T-helper 17 cell (primary cell): ENCODE measurements at regions not wholly inside any gene's neighbourhood (a gene's known extent, or its start where the extent isn't known, plus 50 kb on each side); places are given as distances from the start of the nearest gene placed in this dataset.

Source experiments
- ATAC-seq: fragments of 150-1000 bp; cut with Tn5 transposase; 2 replicates; pipeline ENCODE4 v1.10.0; 2021; ENCODE audit warnings: mild to moderate bottlenecking, moderate library complexity
- DNase-seq, 3 donors: peaks; one replicate each; pipeline versions ENCODE4 v3.0.0 to v3.0.0-alpha.2; 2020 to 2021
- H3K9me3 ChIP-seq: one replicate; pipeline ENCODE4 v1.7.0; 2013; ENCODE audit warnings: low read length, mild to moderate bottlenecking; ENCODE audit not compliant: control insufficient read depth, poor library complexity, severe bottlenecking
- H3K27ac Mint-ChIP-seq: one replicate; pipeline ENCODE4 v1.8.0; 2022; ENCODE audit warnings: mild to moderate bottlenecking, moderate library complexity, mixed read lengths
- H3K27me3 Mint-ChIP-seq: one replicate; pipeline ENCODE4 v1.8.0; 2022; ENCODE audit warnings: mixed read lengths
- H3K36me3 Mint-ChIP-seq: one replicate; pipeline ENCODE4 v1.8.0; 2022; ENCODE audit warnings: low read depth, mixed read lengths
- H3K4me1 Mint-ChIP-seq: one replicate; pipeline ENCODE4 v1.8.0; 2022; ENCODE audit warnings: mild to moderate bottlenecking, mixed read lengths
- H3K4me3 Mint-ChIP-seq: one replicate; pipeline ENCODE4 v1.8.0; 2022; ENCODE audit warnings: mild to moderate bottlenecking, moderate library complexity, mixed read lengths

GRCh38 chr10:31754803-31755624 lies 173.6 kb downstream of the ARHGAP12 start:
- DNase-seq (no peak), ATAC-seq (no peak)
- Mint-ChIP-seq H3K27ac (no peak overlapping the region), H3K4me3 (no peak overlapping the region), H3K27me3 (no peaks in the 10 kb centered on the region), H3K4me1 (peaks cover 4% of the 10 kb centered on the region), H3K36me3 (no peaks in the 10 kb centered on the region)
- H3K9me3 ChIP-seq: no peaks in the 10 kb centered on the region

- no peaks in the 10 kb centered on the region for H3K27me3 Mint-ChIP-seq
These were observed 174.9 kb downstream of the ARHGAP12 start for GRCh38 chr10:31753681-31754080.

GRCh38 chr10:31752170-31752569 lies 176.5 kb downstream of the ARHGAP12 start:
- Mint-ChIP-seq H3K4me1 (no peaks in the 10 kb centered on the region), H3K36me3 (no peaks in the 10 kb centered on the region)
- ATAC-seq: no peak

More at GRCh38 chr10:31753681-31754080, 174.9 kb downstream of the ARHGAP12 start:
- ATAC-seq (no peak), DNase-seq (no peak)
- H3K4me3 Mint-ChIP-seq: no peak overlapping the region
- no peak overlapping the region for H3K27ac Mint-ChIP-seq
- H3K4me1 Mint-ChIP-seq: no peaks in the 10 kb centered on the region
- H3K9me3 ChIP-seq: no peaks in the 10 kb centered on the region
- H3K36me3 Mint-ChIP-seq: no peaks in the 10 kb centered on the region

GRCh38 chr10:31751738-31752080 lies 176.9 kb downstream of the ARHGAP12 start:
- ATAC-seq: no peak
- no peaks in the 10 kb centered on the region for H3K9me3 ChIP-seq
- H3K27ac Mint-ChIP-seq: peak overlapping the region; percentile 78
- no peaks in the 10 kb centered on the region for H3K27me3 Mint-ChIP-seq
- no peaks in the 10 kb centered on the region for H3K4me1 Mint-ChIP-seq
- H3K36me3 Mint-ChIP-seq: no peaks in the 10 kb centered on the region
- no peak for DNase-seq
- H3K4me3 Mint-ChIP-seq: no peak overlapping the region

More at GRCh38 chr10:31752170-31752569, 176.5 kb downstream of the ARHGAP12 start:
- H3K9me3 ChIP-seq: no peaks in the 10 kb centered on the region
- no peaks in the 10 kb centered on the region for H3K27me3 Mint-ChIP-seq
- no peak for DNase-seq
- peak overlapping the region; percentile 78 for H3K27ac Mint-ChIP-seq
- H3K4me3 Mint-ChIP-seq: no peak overlapping the region

- peak; percentile 40 for ATAC-seq
- no peaks in the 10 kb centered on the region for H3K9me3 ChIP-seq
- Mint-ChIP-seq H3K36me3 (no peaks in the 10 kb centered on the region), H3K27ac (no peak overlapping the region), H3K4me3 (no peak overlapping the region), H3K4me1 (no peaks in the 10 kb centered on the region), H3K27me3 (no peaks in the 10 kb centered on the region)
- DNase-seq: no peak
These were observed 177.4 kb downstream of the ARHGAP12 start for GRCh38 chr10:31751051-31751737.

- Mint-ChIP-seq H3K27ac (no peak overlapping the region), H3K27me3 (no peaks in the 10 kb centered on the region)
- DNase-seq: no peak
These were observed 178.4 kb downstream of the ARHGAP12 start for GRCh38 chr10:31749981-31750840.

GRCh38 chr10:31749301-31749700 lies 179.3 kb downstream of the ARHGAP12 start:
- Mint-ChIP-seq H3K27me3 (no peaks in the 10 kb centered on the region), H3K36me3 (no peaks in the 10 kb centered on the region), H3K4me3 (no peak overlapping the region)

More at GRCh38 chr10:31749981-31750840, 178.4 kb downstream of the ARHGAP12 start:
- no peaks in the 10 kb centered on the region for H3K36me3 Mint-ChIP-seq
- ATAC-seq: no peak
- H3K4me1 Mint-ChIP-seq: peaks cover 3% of the 10 kb centered on the region
- no peaks in the 10 kb centered on the region for H3K9me3 ChIP-seq
- no peak overlapping the region for H3K4me3 Mint-ChIP-seq

GRCh38 chr10:31745612-31746376 lies 182.8 kb downstream of the ARHGAP12 start:
- H3K27me3 Mint-ChIP-seq: no peaks in the 10 kb centered on the region
- no peaks in the 10 kb centered on the region for H3K36me3 Mint-ChIP-seq
- DNase-seq (no peak), ATAC-seq (peak; percentile 45)
- no peak overlapping the region for H3K4me3 Mint-ChIP-seq
- H3K9me3 ChIP-seq: no peaks in the 10 kb centered on the region
- peaks cover 3% of the 10 kb centered on the region for H3K4me1 Mint-ChIP-seq
- H3K27ac Mint-ChIP-seq: no peak overlapping the region

More at GRCh38 chr10:31749301-31749700, 179.3 kb downstream of the ARHGAP12 start:
- ATAC-seq (no peak), DNase-seq (no peak)
- Mint-ChIP-seq H3K27ac (no peak overlapping the region), H3K4me1 (peaks cover 3% of the 10 kb centered on the region)
- H3K9me3 ChIP-seq: no peaks in the 10 kb centered on the region

GRCh38 chr10:31744025-31744424 lies 184.6 kb downstream of the ARHGAP12 start:
- no peak overlapping the region for H3K4me3 Mint-ChIP-seq
- DNase-seq (no peak), ATAC-seq (no peak)
- H3K36me3 Mint-ChIP-seq: no peaks in the 10 kb centered on the region
- no peaks in the 10 kb centered on the region for H3K9me3 ChIP-seq
- H3K4me1 Mint-ChIP-seq: peaks cover 3% of the 10 kb centered on the region
- H3K27ac Mint-ChIP-seq: no peak overlapping the region
- H3K27me3 Mint-ChIP-seq: no peaks in the 10 kb centered on the region

- peaks cover 3% of the 10 kb centered on the region for H3K4me1 Mint-ChIP-seq
- no peak overlapping the region for H3K4me3 Mint-ChIP-seq
- no peaks in the 10 kb centered on the region for H3K27me3 Mint-ChIP-seq
- DNase-seq: no peak
- ATAC-seq: no peak
- H3K9me3 ChIP-seq: no peaks in the 10 kb centered on the region
- no peaks in the 10 kb centered on the region for H3K36me3 Mint-ChIP-seq
- H3K27ac Mint-ChIP-seq: no peak overlapping the region
These were observed 186.4 kb downstream of the ARHGAP12 start for GRCh38 chr10:31742255-31742654.

GRCh38 chr10:31741473-31741872 lies 187.2 kb downstream of the ARHGAP12 start:
- Mint-ChIP-seq H3K27ac (no peak overlapping the region), H3K4me3 (no peak overlapping the region), H3K27me3 (no peaks in the 10 kb centered on the region), H3K36me3 (no peaks in the 10 kb centered on the region), H3K4me1 (peaks cover 3% of the 10 kb centered on the region)
- DNase-seq: no peak
- no peak for ATAC-seq
- H3K9me3 ChIP-seq: no peaks in the 10 kb centered on the region

- Mint-ChIP-seq H3K4me3 (no peak overlapping the region), H3K4me1 (no peaks in the 10 kb centered on the region), H3K36me3 (peaks cover 3% of the 10 kb centered on the region), H3K27me3 (no peaks in the 10 kb centered on the region), H3K27ac (no peak overlapping the region)
- no peaks in the 10 kb centered on the region for H3K9me3 ChIP-seq
- no peak for DNase-seq
- no peak for ATAC-seq
These were observed 188.9 kb downstream of the ARHGAP12 start for GRCh38 chr10:31739711-31740110.
